ENCODE measurements at regions not wholly inside any gene's neighbourhood (a gene's known extent, or its start where the extent isn't known, plus 50 kb on each side); places are given as distances from the start of the nearest gene placed in this dataset.

GRCh38 chr11:15698855-15699254 lies 584.1 kb downstream of the INSC start:
- no peak for DNase-seq (ENCODE audit: low spot score)

DNA sequence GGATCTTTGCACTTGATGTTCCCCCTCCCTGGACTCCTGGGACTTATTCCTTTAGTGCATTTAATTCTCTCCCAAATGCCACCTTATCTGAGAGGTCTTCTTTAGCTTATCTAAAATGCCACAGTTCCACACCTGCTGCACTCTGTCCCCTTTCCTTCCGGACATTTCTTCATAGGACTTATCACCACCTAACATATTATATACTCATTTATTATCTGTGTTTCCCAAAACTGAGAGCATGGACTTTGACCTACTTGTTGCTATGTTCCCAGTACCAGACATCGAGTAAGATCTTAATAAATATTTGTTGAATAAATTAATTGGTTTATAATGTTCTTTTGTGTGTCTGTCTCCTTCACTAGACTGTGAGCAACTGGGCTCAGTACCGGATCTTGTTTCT lies 585.3 kb downstream of the INSC start:
- DNase-seq (ENCODE audit: low spot score): no peak

- no peak for DNase-seq (ENCODE audit: low spot score)
Measured at GRCh38 chr11:15700456-15700855, 585.7 kb downstream of the INSC start.

GRCh38 chr11:15704064-15704463 lies 589.3 kb downstream of the INSC start:
- no peak for DNase-seq (ENCODE audit: low spot score)

- DNase-seq (ENCODE audit: low spot score): no peak
Measured at GRCh38 chr11:15704556-15704955, 589.8 kb downstream of the INSC start.

DNA sequence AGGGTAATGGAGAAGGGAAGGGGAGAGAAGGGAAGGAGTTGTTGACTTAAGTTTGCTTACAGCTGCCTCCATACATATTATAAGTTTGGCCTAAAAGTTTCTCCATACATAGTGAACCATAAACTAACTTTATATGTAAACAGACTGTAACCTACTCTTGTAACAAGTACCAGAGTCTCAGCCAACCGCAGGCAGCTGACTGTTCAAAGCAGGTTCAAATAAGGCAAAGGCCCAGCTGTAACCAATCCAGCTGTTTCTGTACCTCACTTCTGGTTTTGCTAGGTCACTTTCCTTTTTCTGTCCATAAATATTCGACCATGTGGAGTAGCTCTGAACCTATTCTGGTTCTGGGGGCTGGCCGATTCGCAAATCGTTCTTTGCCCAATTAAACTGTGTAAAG lies 591.2 kb downstream of the INSC start:
- DNase-seq (ENCODE audit: low spot score): no peak

DNA sequence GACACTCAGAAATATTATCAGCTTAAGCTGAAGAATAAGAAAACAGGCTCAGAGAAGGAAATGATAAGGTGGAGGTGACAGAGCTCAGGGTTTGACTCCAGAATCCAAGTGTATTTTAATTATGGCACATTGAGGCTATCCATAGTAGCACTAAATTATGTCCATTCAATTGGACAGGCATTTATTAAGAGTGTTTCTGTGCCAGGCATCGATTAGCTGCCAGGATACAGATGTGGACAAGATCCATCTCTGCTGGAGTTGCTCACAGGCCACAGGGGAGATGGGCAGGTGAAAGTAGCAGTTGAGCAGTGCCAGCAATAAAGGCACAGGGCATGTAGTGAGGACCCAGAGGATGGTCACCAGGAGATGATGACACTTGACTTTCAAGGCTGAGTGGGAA lies 592.5 kb downstream of the INSC start:
- no peak for DNase-seq (ENCODE audit: low spot score)

DNA sequence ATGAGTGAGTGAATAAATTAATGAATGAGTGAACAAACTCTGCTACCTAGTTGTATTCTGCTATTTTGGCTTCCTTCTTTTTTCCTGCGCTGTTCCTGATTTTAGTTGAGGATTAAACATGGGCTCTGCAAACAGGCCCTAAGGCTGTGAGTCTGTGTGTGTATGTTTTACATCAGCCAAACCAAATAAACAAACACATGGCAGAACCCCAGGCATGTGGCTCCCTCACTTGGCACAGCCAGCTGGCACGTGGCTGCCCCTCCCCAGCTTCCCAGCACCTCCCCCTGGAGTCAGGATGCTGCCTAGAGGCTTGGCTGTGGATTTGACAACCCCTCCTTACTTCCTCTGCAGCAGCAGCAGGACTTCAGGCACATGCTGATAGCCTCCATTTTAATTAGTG lies 593.2 kb downstream of the INSC start:
- no peak for DNase-seq (ENCODE audit: low spot score)

GRCh38 chr11:15710580-15711275 lies 596.0 kb downstream of the INSC start:
- DNase-seq (ENCODE audit: low spot score): no peak

- no peak for DNase-seq (ENCODE audit: low spot score)
Measured at GRCh38 chr11:15711311-15711710, 596.6 kb downstream of the INSC start.

- DNase-seq (ENCODE audit: low spot score): no peak
Measured at GRCh38 chr11:15714641-15715399, 600.1 kb downstream of the INSC start.

DNA sequence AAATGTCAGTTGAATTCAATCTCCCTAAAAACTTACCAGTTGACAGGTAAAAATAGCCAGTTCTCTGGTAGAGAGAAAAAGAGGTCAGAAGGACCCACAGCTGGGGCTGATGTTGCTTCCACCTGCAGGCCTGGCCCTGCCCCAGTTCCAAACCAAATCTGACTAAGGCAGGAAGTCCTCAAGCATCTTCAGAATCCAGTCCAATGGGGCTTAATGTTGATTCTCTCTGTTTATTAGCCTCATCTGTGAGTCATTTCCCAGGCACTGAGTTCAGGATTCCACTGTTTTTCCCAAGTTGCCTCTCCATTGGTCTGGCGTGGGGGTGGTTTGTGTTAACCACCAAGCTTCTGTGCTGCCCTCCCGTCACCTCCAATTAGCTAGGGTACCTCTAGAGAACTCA lies 601.8 kb downstream of the INSC start:
- no peak for DNase-seq (ENCODE audit: low spot score)

DNA sequence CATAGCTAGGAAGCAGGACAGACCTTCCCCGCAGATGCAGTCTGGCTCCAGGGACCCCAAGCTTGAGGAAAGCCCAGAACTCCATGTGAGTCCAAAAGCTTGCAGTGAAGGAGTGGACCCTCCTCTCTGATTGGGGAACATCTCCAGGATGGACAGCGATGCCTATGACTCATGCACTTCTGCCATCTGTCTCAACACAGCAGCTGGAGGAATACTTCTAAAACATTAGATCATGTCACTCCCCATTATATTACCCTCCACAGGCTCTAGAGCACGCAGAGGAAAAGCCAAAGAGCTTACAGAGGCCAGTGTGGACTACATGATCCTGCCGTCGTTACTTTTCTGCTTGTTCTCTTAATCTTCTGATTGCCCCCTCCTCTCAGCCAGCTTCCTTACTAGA lies 605.7 kb downstream of the INSC start:
- no peak for DNase-seq (ENCODE audit: low spot score)

DNA sequence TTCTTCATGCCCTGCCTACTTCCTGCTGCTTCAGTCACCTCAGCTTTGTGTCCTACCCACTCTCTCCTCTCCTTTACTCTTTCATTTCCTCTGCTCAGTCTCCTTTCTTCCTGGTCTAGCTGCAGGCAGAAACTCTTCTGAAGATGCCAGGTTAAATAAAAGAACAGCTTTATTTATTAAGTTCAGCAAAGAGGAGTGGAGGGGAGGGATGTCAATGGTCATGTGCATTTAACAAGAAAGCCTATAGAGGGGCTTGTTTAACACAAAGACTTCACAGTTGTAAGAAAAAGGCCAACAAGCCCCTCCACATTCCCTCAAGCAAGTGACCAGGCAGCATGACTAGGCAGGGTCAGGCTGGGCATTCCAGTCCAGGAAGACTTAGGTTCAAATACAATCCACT lies 609.2 kb downstream of the INSC start:
- DNase-seq (ENCODE audit: low spot score): no peak

- no peak for DNase-seq (ENCODE audit: low spot score)
Measured at GRCh38 chr11:15724601-15725000, 609.9 kb downstream of the INSC start.

DNA sequence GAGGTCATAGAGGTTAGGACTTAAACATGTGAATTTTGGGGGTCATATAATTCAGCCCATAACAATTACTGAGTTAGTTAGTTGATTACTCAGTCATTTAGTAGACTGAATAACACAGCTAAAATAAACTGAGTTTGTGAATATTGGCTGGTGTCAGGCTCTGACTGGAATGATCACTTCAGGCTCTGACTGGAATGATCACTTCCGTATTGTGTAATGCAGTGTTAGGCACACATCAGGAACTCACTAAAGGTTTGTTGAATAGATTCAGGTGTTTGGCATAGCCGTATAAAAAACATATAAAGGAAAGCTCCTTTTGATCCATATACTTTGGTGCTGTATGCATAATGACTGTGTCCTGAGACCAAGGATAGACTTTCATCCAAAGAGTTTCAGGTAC lies 610.5 kb downstream of the INSC start:
- no peak for DNase-seq (ENCODE audit: low spot score)

- no peak for DNase-seq (ENCODE audit: low spot score)
Measured at GRCh38 chr11:15726221-15726746, 611.6 kb downstream of the INSC start.

GRCh38 chr11:15726893-15727519 lies 612.3 kb downstream of the INSC start:
- DNase-seq (ENCODE audit: low spot score): no peak

- no peak for DNase-seq (ENCODE audit: low spot score)
Measured at GRCh38 chr11:15727520-15727914, 612.8 kb downstream of the INSC start.

- no peak for DNase-seq (ENCODE audit: low spot score)
Measured at GRCh38 chr11:15728207-15728606, 613.5 kb downstream of the INSC start.

DNA sequence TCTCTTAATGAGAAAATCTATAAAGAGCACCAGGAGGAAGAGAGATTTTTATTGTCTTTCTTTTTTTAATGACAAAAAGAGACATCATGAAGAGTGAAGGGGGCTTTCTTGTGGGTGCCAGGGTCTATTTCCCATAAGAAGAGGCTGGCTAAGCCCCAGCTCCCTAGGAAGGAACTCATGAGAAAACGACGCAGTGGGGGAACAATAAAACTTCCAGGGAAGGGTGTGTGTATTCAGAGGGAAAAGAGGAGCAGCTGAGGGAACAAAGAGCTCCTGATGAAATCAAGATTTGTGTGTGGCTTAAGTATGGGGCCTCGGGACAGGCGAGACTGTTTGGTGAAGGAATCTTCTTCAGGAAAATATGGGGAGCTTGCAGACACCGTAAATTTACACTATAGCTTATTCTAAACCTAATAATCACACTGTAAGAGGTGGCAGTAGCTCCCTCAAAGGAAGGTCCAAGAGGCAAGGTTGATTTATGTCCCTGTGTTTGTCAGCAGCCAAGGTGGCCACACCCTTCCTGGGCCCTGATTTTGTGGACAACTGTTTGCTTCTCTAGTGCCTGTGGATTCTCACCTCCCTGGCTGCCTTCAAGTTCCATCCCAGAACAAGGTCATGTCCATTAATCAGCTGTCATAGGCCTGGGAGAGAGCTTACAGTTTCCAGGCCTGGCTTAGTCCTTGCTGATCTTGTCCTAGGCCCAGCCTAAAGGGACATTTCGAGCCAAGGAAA lies 615.7 kb downstream of the INSC start:
- DNase-seq (ENCODE audit: low spot score): no peak

DNA sequence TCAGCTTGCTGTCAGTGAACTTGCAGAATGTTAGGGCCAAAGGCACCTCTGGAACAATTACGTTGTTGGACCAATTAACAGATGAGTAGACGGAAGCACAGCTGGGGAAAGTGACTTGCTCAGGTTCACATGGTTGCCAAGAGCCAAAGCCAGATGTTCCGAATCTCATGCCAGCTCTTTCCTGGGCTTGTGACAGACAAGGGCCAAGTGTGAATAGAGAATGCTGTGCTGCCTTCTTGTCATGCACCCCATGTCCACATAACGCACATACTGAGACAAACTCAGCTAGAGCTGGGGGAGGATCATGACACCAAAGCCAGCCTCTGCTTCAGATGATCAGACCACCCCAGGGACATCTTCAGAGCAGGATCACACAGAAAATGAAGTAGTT lies 616.3 kb downstream of the INSC start:
- DNase-seq (ENCODE audit: low spot score): no peak

All from hematopoietic multipotent progenitor cell treated with erythropoietin and hydrocortisone succinate and interleukin-3 and kit ligand, for 17 days (in vitro differentiated cells).